AG20443 (cell line): ENCODE measurements at regions not wholly inside any gene's neighbourhood (a gene's known extent, or its start where the extent isn't known, plus 50 kb on each side); places are given as distances from the start of the nearest gene placed in this dataset.

ENCODE experiments used
- DNase-seq: peaks from one replicate; pipeline ENCODE4 v3.0.0; 2012; ENCODE audit warnings: low spot score, mixed read lengths

DNA sequence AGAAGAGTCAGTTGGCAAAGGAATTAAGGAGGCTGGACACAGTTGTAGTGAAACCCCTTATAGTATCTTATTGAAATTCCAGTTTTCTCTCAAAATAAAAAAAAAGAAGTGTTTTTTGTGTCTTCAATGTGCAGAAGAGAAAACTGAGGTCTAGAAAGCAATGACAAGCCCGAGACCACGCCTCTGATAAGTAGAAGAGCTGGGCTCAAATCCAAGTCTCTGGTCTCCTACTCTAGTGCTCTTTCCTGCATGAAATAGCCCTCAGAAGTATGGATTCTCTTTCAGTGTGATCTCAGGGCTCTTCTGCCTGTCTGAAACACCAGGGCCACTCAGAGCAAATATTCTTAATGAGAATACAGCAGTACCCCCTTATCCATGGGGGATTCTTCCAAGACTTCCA lies 200.9 kb downstream of the KIF18A start:
- no peak for DNase-seq

DNA sequence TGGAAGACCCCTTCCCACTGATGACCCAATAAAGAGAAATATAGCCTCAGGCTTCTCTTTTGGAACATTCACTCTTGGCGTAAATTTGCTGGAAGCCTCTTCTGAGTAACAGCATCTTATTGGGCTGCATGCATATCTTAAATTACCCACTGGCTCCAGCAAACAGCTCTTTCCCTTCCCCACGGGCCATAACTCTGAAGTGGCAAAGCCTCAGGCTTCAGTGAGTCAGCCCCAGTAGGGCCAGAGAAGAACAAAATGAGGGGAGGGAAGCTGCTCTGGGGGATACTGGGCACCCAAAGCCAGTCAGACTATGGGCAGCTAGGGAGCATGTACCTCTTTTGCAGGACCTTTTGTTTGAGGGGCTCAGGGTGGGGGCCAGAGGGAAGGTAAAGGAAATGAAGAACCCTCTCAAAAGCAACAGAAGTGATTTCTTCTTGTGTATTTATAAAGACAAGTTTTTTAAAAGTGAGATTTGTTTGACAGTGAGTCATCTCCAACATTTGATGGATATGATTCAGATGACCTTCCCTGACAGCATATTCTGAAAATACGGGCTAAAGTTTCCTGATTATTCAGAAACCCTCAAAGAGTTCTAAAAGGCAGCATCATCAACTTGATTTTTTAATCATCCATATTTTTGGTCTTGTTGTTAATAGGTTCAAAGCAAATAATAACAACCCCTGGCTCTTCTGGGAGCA lies 203.4 kb downstream of the KIF18A start:
- DNase-seq: peak; percentile 66

DNA sequence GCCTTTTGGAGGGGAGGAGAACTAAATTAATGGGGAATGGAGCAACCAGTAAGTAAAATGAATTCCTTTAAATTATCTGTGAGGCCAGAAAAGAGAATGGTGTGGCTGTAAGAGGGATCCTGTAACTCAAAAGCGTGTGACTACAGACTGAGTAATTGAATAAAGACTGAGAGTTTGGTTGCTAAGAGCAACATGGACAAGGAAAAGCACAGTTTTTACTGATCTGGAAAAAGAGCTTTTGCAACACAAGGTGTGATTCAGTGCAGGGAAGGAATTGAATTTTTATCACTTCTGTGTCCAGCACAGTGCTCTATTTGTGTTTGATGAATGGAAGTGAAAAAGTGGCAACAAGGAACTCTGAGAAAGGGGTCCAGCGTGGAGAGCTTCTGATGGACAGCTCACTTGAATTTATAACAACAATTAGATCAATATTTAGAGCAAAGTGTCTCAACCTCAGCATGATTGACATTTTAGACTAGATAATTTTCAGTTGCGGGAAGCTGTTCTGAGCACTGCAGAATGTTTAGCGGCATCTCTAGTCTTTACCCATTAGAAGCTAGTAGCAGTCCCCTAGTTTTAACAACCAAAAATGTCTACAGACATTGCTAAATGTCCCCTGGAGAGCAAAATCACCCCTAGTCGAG lies 202.8 kb upstream of the BDNF start:
- DNase-seq: peak; percentile 68

- DNase-seq: no peak
Observed at GRCh38 chr11:27898166-27898565, 197.9 kb upstream of the BDNF start.

- DNase-seq: no peak
Observed at GRCh38 chr11:27896096-27896495, 195.8 kb upstream of the BDNF start.

- no peak for DNase-seq
Observed at GRCh38 chr11:27894552-27894951, 194.3 kb upstream of the BDNF start.

DNA sequence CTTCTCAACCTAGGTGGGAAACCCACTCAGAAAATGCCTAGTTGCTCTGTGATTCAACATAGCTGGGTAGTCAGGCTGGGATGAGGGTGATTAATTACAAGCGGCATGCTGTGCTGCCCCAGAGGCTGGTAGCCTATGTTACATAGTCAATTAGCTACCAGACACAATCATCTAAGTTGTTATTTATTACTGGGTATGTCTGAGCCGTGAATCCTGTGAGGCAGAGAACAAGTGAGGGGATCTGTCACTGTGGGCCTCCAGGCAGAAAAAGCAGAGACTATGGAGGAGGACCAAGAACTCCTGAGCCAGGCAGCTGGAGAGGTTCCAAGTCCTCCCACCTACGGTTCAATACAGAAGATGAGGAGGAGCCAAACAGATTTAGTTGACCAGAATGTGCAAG lies 186.6 kb upstream of the BDNF start:
- no peak for DNase-seq

GRCh38 chr11:27882066-27882697 lies 181.9 kb upstream of the BDNF start:
- peak; percentile 15 for DNase-seq

GRCh38 chr11:27875831-27876775 lies 175.8 kb upstream of the BDNF start:
- DNase-seq: no peak

- DNase-seq: no peak
Observed at GRCh38 chr11:27874998-27875830, 175.0 kb upstream of the BDNF start.

- DNase-seq: no peak
Observed at GRCh38 chr11:27873664-27874063, 173.4 kb upstream of the BDNF start.

GRCh38 chr11:27871056-27871455 lies 170.8 kb upstream of the BDNF start:
- no peak for DNase-seq

GRCh38 chr11:27869701-27870100 lies 169.4 kb upstream of the BDNF start:
- DNase-seq: no peak

GRCh38 chr11:27868709-27869108 lies 168.5 kb upstream of the BDNF start:
- no peak for DNase-seq

DNA sequence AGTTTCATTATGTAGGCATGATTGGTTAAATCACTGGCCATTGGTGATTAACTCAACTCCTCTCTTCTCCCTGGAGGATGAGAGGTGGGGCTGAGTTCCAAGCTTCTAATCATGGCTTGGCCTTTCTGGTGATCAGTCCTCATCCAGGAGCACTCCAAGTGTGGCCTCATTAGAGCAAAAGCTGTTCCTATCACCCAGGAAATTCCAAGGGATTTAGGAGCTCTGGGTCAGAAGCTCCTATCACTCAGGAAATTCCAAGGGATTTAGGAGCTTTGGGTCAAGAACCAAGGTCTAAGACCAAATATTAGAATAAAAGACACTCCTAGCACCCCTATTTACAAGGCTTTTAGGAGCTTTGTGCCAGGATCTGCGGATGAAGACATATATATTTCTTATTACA lies 168.0 kb upstream of the BDNF start:
- no peak for DNase-seq

DNA sequence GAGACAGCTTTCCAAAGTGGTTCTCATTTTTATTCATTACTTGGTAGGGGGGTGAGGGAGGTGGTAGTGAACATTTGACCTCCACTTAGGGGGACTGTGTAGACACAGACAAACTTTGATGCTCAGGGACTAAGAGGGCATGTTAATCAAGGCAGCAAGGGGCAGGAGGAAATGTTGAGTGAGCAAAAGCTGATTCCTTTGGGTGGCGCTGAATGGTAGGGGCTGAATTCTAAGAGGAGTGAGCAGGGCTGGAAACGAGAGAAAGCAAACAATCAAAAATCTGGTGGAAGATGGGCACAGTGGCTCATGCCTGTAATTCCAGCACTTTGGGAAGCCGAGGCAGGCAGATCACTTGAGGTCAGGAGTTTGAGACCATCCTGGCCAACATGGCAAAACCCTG lies 164.8 kb upstream of the BDNF start:
- no peak for DNase-seq

DNA sequence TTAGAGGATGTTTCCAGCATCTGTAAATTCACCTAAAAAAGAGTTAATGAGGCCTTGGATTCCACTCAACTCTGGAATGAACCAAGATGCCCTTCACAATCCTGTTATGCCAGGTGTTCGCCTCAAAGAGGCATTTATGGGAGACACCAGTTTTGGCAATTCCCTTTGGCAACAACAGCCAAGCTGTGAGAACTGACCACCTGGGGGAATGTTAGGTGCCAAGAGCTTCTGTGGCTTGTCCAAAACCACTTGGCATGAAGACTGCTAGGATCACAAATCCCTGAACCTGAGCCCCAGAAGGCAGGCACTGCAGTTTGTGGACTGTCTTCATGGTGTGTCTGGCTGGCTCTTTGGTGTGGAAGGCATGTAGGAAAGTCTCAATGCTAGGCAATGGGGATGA lies 164.4 kb upstream of the BDNF start:
- DNase-seq: no peak

GRCh38 chr11:27864091-27864491 lies 163.8 kb upstream of the BDNF start:
- DNase-seq: no peak

DNA sequence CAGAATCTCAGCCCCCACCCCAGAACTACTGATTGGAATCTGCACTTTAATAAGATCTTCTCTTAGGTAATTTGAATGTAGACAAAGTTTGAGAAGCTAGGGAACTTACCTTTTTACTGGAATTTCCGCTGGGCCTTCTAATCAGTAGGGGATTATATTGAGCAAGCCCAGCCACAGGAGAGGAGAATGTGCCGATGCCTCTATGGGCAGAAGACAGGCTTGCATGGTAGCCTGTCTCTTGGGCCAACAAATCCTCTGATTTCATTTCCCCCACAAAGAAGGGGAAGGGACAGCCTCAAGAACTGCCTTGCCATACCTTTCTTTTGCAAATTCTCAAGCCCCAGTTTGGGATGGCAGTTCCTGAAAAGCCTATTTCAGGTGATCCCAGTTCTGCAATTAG lies 163.4 kb upstream of the BDNF start:
- DNase-seq: no peak

DNA sequence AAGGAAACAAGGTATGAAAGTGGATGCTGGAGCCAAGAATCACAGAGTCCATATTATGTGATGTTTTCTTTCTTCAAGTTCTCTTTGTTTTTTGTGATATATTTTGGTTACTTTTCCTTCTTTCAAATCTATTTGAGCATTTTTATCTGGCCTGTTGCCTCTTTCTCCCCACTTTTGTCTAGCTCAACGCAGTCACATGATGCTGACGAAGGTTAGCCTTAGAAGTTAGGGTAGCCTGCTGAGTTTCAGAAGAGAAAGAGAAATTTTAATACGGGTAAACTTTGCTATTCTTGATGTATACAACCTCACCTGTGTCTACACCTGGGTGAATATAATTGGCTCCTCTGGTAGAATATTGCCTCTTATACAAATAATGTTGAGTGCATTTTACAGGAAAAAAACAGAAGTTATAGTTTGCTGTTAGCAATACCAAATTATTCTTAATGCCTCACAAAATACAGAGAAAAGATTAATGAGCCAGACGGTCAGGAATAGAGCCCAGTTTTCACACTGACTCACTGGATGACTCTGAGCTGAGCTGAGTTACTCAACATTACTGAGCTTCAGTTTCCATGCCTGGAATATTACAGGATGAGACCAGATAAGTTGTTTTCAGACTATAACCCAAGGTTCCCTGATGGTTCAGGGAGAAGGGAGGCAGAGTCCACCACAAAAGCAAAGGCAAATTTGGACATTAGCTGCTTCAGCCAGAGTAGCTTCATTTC lies 161.6 kb upstream of the BDNF start:
- peak; percentile 82 for DNase-seq

DNA sequence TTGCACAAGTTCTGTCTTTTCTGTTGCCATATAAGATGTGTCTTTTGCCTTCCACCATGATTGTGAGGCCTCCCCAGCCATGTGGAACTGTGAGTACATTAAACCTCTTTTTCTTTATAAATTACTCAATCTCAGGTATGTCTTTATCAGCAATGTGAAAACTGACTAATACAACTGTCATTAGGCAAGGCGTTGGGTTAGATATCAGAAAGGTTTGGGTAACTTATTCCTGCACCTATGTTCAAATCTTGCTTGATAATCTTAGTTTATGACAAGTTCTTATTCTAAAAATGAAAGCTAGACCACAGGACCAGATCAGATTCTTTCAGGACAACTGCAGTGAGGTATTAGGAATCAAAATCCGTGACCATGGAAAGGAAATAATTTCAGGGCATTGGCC lies 160.6 kb upstream of the BDNF start:
- no peak for DNase-seq
